Muscle of leg (tissue), 3 donors: ENCODE measurements at regions not wholly inside any gene's neighbourhood (a gene's known extent, or its start where the extent isn't known, plus 50 kb on each side); places are given as distances from the start of the nearest gene placed in this dataset.
"Not testable (repeated sequence)": the region's sequence is repeated elsewhere in the genome, so short reads cannot be mapped to it uniquely, and the experiment has no call there.

Experiments
- DNase-seq: peaks from one replicate; pipeline ENCODE4 v3.0.0; 2013
- H3K27ac ChIP-seq: one replicate; pipeline ENCODE4 v1.5.1; 2013; ENCODE audit warnings: mild to moderate bottlenecking, low read length, control low read depth
- H3K27me3 ChIP-seq: one replicate; pipeline ENCODE4 v1.6.1; 2013; ENCODE audit warnings: low read length; ENCODE audit not compliant: control insufficient read depth, insufficient read depth
- H3K36me3 ChIP-seq: one replicate; pipeline ENCODE4 v1.6.1; 2013; ENCODE audit warnings: low read length; ENCODE audit not compliant: control insufficient read depth, insufficient read depth
- H3K4me1 ChIP-seq: one replicate; pipeline ENCODE4 v1.6.1; 2013; ENCODE audit warnings: low read length; ENCODE audit not compliant: control insufficient read depth, insufficient read depth
- H3K4me3 ChIP-seq: one replicate; pipeline ENCODE4 v1.5.1; 2013; ENCODE audit warnings: low read length, control low read depth
- H3K9me3 ChIP-seq: replicated peaks from 2 replicates; pipeline ENCODE4 v1.6.1; 2013; ENCODE audit warnings: low read depth, low read length; ENCODE audit not compliant: control insufficient read depth
- WGBS: methylation state at CpG from one replicate; pipeline ENCODE4 v1.1.5; 2013; ENCODE audit warnings: missing lambda C conversion rate; ENCODE audit not compliant: insufficient coverage; 5-methylcytosine and 5-hydroxymethylcytosine counted together

GRCh38 chr9:31937737-31938136 is 446.7 kb upstream of the ACO1 start:
- not testable (repeated sequence) for H3K27me3 ChIP-seq, H3K9me3 ChIP-seq, H3K4me1 ChIP-seq, H3K4me3 ChIP-seq, DNase-seq, H3K27ac ChIP-seq, H3K36me3 ChIP-seq
- 97% methylated on average over 5 of the region's 13 CpGs for WGBS

DNA sequence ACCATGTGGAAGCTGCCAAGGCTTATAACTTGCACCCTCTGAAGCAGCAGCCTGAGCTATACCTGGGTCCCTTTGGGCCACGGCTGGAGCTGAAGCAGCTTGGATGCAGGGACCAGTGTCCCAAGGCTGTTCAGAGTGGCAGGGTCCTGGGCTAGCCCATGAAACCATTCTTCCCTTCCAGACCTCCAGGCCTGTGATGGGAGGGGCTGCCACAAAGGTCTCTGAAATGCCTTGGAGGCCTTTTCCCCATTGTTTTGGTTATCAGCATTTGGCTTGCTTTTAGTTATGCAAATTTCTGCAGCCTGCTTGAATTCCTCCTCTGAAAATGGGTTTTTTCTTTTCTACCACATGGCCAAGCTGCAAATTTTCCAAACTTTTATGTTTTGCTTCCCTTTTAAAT is 433.7 kb upstream of the ACO1 start:
- Histone ChIP-seq H3K4me3 (no peak overlapping the region), H3K27ac (no peak overlapping the region), H3K9me3 (peaks cover 5% of the 10 kb centered on the region), H3K36me3 (no peaks in the 10 kb centered on the region), H3K27me3 (no peaks in the 10 kb centered on the region), H3K4me1 (no peaks in the 10 kb centered on the region)
- no peak for DNase-seq
- no CpG with 5 or more reads among the region's 1 CpG for WGBS

DNA sequence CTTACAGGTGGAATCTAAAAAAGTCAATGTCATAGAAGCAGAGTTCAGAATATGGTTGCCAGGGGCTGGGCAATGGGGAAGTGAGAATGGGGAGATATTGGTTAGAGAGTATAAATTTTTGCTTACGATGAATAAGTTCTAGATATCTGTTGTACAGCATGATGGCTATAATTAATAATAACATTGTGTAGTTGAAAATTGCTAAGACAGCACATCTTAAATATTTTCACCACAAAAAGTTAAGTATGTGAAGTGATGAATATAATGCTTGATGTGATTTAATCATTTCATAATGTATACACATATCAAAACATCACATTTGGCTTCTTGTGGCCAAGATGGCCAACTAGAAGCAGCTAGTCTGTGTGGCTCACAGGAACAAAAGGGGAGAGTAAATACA is 425.9 kb upstream of the ACO1 start:
- H3K4me1 ChIP-seq = no peaks in the 10 kb centered on the region
- H3K27ac ChIP-seq = no peak overlapping the region
- WGBS = no CpG with 5 or more reads among the region's 1 CpG
- no peaks in the 10 kb centered on the region for H3K36me3 ChIP-seq
- H3K4me3 ChIP-seq = no peak overlapping the region
- H3K27me3 ChIP-seq = no peaks in the 10 kb centered on the region
- peaks cover 22% of the 10 kb centered on the region for H3K9me3 ChIP-seq
- DNase-seq = no peak

GRCh38 chr9:31969552-31969951 is 414.9 kb upstream of the ACO1 start:
- 89% methylated on average over 1 of the region's 2 CpGs for WGBS
- DNase-seq = peak; percentile 22
- H3K4me3 ChIP-seq = no peak overlapping the region

DNA sequence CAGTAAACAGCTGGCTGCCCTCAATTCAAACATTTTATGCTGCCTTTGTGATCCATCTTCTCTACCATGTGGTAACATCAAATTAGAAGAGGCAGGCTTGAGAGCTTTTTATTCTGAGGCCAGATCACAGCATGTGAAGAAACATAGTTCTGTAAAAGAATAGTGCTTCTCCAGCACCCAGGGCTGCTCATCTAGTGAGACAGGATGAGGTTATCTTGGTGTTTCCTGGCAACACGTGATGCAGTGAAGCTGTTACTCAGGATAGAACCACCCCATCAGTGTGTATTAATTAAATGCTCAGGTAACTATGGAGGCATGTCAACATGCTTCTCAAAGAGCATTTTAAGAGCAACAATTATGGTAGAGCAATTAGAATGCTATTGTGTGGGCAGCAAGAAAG is 400.5 kb upstream of the ACO1 start:
- WGBS = no CpG with 5 or more reads among the region's 1 CpG
- no peaks in the 10 kb centered on the region for H3K36me3 ChIP-seq
- H3K4me1 ChIP-seq = no peaks in the 10 kb centered on the region
- no peaks in the 10 kb centered on the region for H3K27me3 ChIP-seq
- H3K27ac ChIP-seq = no peak overlapping the region
- no peak for DNase-seq
- H3K4me3 ChIP-seq = no peak overlapping the region
- H3K9me3 ChIP-seq = peaks cover 12% of the 10 kb centered on the region

More at GRCh38 chr9:31969552-31969951, 414.9 kb upstream of the ACO1 start:
- Histone ChIP-seq H3K36me3 (no peaks in the 10 kb centered on the region), H3K27me3 (no peaks in the 10 kb centered on the region), H3K4me1 (no peaks in the 10 kb centered on the region), H3K27ac (no peak overlapping the region), H3K9me3 (peaks cover 9% of the 10 kb centered on the region)

- no peaks in the 10 kb centered on the region for H3K36me3 ChIP-seq
- H3K27ac ChIP-seq = no peak overlapping the region
- H3K9me3 ChIP-seq = no peaks in the 10 kb centered on the region
- H3K4me3 ChIP-seq = no peak overlapping the region
- no peaks in the 10 kb centered on the region for H3K4me1 ChIP-seq
- no peak for DNase-seq
- no CpG with 5 or more reads among the region's 1 CpG for WGBS
- H3K27me3 ChIP-seq = no peaks in the 10 kb centered on the region
These were observed 388.1 kb upstream of the ACO1 start for GRCh38 chr9:31996331-31996730.

DNA sequence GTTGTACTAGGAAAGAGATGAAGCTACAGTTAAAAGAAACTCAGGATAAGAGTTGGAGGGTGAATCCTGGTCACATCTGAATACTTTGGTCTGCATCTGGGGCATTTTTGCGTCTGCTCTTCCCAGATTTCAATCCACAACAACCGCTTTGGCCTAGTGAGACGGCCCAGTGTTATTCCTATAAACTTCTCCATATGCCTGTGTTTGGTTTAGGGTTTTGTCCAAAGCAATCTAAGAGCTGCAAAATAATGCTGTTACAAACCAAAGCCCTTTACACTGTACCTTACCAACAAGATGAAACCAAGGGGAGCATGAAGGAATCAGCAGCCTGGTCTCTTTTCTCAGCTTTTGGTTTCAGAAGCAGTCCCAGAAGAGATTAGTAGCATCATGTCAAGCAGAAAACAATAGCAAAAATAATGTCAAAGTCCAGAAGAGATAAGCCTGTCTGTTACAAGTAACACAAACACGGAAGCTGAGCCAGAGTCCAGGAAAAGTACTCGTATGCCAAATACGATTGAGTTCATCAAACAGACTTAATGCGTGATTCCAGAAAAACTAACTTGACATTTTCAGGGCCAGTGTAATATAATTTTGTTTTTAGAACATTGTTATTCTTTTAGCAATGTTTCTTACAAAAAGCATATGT is 379.9 kb upstream of the ACO1 start:
- H3K4me3 ChIP-seq = no peak overlapping the region
- H3K27ac ChIP-seq = no peak overlapping the region
- no CpG with 5 or more reads among the region's 7 CpGs for WGBS
- peak; percentile 1 for DNase-seq
- H3K36me3 ChIP-seq = no peaks in the 10 kb centered on the region
- H3K4me1 ChIP-seq = no peaks in the 10 kb centered on the region
- no peaks in the 10 kb centered on the region for H3K27me3 ChIP-seq
- H3K9me3 ChIP-seq = no peaks in the 10 kb centered on the region

GRCh38 chr9:32010322-32010721 is 374.1 kb upstream of the ACO1 start:
- DNase-seq = no peak
- H3K27ac ChIP-seq = no peak overlapping the region
- WGBS = 81% methylated on average over 8 of the region's 8 CpGs
- H3K4me1 ChIP-seq = no peaks in the 10 kb centered on the region
- no peaks in the 10 kb centered on the region for H3K27me3 ChIP-seq
- no peaks in the 10 kb centered on the region for H3K36me3 ChIP-seq
- H3K9me3 ChIP-seq = no peaks in the 10 kb centered on the region
- no peak overlapping the region for H3K4me3 ChIP-seq

DNA sequence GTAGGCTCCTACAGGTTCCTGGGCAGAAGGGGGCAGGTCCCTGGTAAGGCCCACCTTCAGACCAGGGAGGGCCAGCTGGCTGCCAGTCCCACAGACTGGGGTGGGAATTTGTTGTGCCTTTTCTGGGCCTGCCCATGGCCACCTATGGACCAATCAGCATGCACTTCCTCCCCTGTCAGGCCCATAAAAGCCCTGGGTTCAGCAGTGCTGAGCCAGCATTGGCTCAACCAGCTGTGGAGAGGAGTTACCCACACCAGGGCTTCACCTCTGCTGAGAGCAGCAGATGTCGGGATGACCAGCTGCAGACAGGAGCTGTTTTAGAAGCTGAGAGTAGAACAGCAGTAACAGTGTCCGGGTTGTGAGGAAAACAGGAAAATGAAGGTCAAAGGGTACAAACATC is 373.4 kb upstream of the ACO1 start:
- WGBS = 78% methylated on average over 2 of the region's 2 CpGs
- peaks cover 3% of the 10 kb centered on the region for H3K9me3 ChIP-seq
- no peaks in the 10 kb centered on the region for H3K36me3 ChIP-seq
- H3K4me1 ChIP-seq = no peaks in the 10 kb centered on the region
- DNase-seq = no peak
- H3K27ac ChIP-seq = no peak overlapping the region
- H3K27me3 ChIP-seq = no peaks in the 10 kb centered on the region
- no peak overlapping the region for H3K4me3 ChIP-seq

GRCh38 chr9:32015795-32016194 is 368.6 kb upstream of the ACO1 start:
- H3K4me1 ChIP-seq = no peaks in the 10 kb centered on the region
- no peak overlapping the region for H3K27ac ChIP-seq
- DNase-seq = no peak
- no peak overlapping the region for H3K4me3 ChIP-seq
- no peaks in the 10 kb centered on the region for H3K27me3 ChIP-seq
- no peaks in the 10 kb centered on the region for H3K36me3 ChIP-seq
- H3K9me3 ChIP-seq = peaks cover 6% of the 10 kb centered on the region
- 90% methylated on average over 3 of the region's 5 CpGs for WGBS

GRCh38 chr9:32045513-32045912 is 338.9 kb upstream of the ACO1 start:
- Histone ChIP-seq H3K27me3 (no peaks in the 10 kb centered on the region), H3K9me3 (no peaks in the 10 kb centered on the region), H3K27ac (no peak overlapping the region), H3K4me1 (no peaks in the 10 kb centered on the region), H3K4me3 (no peak overlapping the region), H3K36me3 (no peaks in the 10 kb centered on the region)
- no CpG with 5 or more reads among the region's 3 CpGs for WGBS
- DNase-seq = no peak
